ENCODE measurements at regions not wholly inside any gene's neighbourhood (a gene's known extent, or its start where the extent isn't known, plus 50 kb on each side); places are given as distances from the start of the nearest gene placed in this dataset.

DNA sequence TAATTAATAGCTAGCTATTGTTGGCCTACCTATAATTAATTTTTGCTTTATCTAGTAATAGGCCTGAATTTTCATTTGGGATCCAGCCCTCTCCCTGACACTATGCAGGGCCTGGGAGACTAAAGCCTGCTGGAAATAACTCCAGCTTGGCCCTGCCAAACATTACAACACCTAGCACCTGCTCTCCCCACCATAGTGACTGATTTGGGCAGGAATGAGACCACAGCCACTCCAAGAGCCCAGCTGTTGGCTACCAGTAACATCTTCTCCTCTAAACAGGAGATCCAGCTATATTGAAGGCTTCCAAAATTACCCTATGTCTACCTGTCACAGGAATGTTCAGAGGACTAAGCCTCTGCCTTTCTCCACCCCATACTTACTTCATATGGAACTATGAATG is 225.1 kb downstream of the IDS start:
- H3K4me1 ChIP-seq, result peaks cover 3% of the 10 kb centered on the region
- H3K27me3 ChIP-seq, result no peaks in the 10 kb centered on the region
- H3K27me3 Mint-ChIP-seq (ENCODE audit: insufficient read depth, low read depth), result no peaks in the 10 kb centered on the region
- no peaks in the 10 kb centered on the region for H3K36me3 Mint-ChIP-seq
- H4K20me1 ChIP-seq (ENCODE audit: low read depth), result no peaks in the 10 kb centered on the region
- no peaks in the 10 kb centered on the region for H3K79me2 ChIP-seq (ENCODE audit: low read depth)
- no peaks in the 10 kb centered on the region for H3F3A ChIP-seq (ENCODE audit: low read depth)
- no peak for TF ChIP-seq EZH2phosphoT487 (IDR thresholded peaks at IDR 0.05)
- TF ChIP-seq CTCF (IDR thresholded peaks at IDR 0.05), result no peak
- TF ChIP-seq EZH2 (IDR thresholded peaks at IDR 0.05), result no peak
- no peak overlapping the region for H3K4me3 Mint-ChIP-seq
- no peak overlapping the region for H2AFZ ChIP-seq (replicated peaks)
- H3K4me1 Mint-ChIP-seq, result peaks cover 3% of the 10 kb centered on the region
- no peak overlapping the region for H3K9ac ChIP-seq
- H3K27ac ChIP-seq, result no peak overlapping the region
- no peaks in the 10 kb centered on the region for H3K36me3 ChIP-seq
- no peak overlapping the region for H3K4me2 ChIP-seq
- no peaks in the 10 kb centered on the region for H3K9me3 Mint-ChIP-seq
- no peak overlapping the region for H3K4me3 ChIP-seq
- H3K9me3 ChIP-seq (ENCODE audit: low read depth), result peaks cover 5% of the 10 kb centered on the region
- no peak for DNase-seq (ENCODE audit: low spot score)
- H3K27ac Mint-ChIP-seq, result no peak overlapping the region

DNA sequence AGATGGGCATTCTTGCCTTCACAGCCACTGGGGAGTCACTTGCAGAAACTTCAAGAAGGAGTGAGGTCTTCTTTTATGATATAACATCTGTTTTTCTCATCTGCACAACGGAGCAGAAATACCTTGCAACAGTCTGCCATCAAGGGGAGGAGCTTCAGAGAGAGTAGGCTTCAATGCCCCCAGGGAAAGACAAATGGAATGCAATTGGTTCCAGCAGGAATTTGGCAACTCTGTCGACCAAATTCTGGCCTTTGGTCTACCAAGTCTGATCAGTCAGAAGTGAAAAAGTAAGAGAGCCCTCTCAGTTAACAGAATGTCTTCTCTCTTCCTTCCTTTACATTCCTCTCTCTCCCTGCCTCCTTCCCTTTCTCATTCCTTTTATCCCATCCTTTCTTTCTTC is 229.3 kb downstream of the IDS start:
- Mint-ChIP-seq H3K4me1 (no peaks in the 10 kb centered on the region), H3K4me3 (no peak overlapping the region), H3K9me3 (no peaks in the 10 kb centered on the region), H3K27ac (no peak overlapping the region), H3K36me3 (no peaks in the 10 kb centered on the region), H3K27me3 (ENCODE audit: insufficient read depth, low read depth) (no peaks in the 10 kb centered on the region)
- TF ChIP-seq CTCF (IDR thresholded peaks at IDR 0.05) (no peak), EZH2 (IDR thresholded peaks at IDR 0.05) (no peak), EZH2phosphoT487 (IDR thresholded peaks at IDR 0.05) (no peak)
- H3K4me2 ChIP-seq, result no peak overlapping the region
- no peaks in the 10 kb centered on the region for H3F3A ChIP-seq (ENCODE audit: low read depth)
- no peak overlapping the region for H3K9ac ChIP-seq
- no peak overlapping the region for H3K4me3 ChIP-seq
- H2AFZ ChIP-seq (replicated peaks), result no peak overlapping the region
- no peaks in the 10 kb centered on the region for H3K36me3 ChIP-seq
- no peaks in the 10 kb centered on the region for H3K27me3 ChIP-seq
- H3K27ac ChIP-seq, result no peak overlapping the region
- H3K79me2 ChIP-seq (ENCODE audit: low read depth), result no peaks in the 10 kb centered on the region
- no peaks in the 10 kb centered on the region for H3K9me3 ChIP-seq (ENCODE audit: low read depth)
- no peak for DNase-seq (ENCODE audit: low spot score)
- no peaks in the 10 kb centered on the region for H4K20me1 ChIP-seq (ENCODE audit: low read depth)
- H3K4me1 ChIP-seq, result no peaks in the 10 kb centered on the region

GRCh38 chrX:149274516-149275105 is 230.5 kb downstream of the IDS start:
- H3K4me2 ChIP-seq, result no peak overlapping the region
- H3K9me3 Mint-ChIP-seq, result no peaks in the 10 kb centered on the region
- H3K36me3 Mint-ChIP-seq, result no peaks in the 10 kb centered on the region

More at GRCh38 chrX:149274516-149275105, 230.5 kb downstream of the IDS start:
- Histone ChIP-seq H3K9ac (no peak overlapping the region), H3K9me3 (ENCODE audit: low read depth) (no peaks in the 10 kb centered on the region), H3K27ac (no peak overlapping the region), H3K27me3 (no peaks in the 10 kb centered on the region), H4K20me1 (ENCODE audit: low read depth) (no peaks in the 10 kb centered on the region), H3K4me1 (no peaks in the 10 kb centered on the region), H2AFZ (replicated peaks) (no peak overlapping the region), H3F3A (ENCODE audit: low read depth) (no peaks in the 10 kb centered on the region), H3K4me3 (no peak overlapping the region), H3K36me3 (no peaks in the 10 kb centered on the region), H3K79me2 (ENCODE audit: low read depth) (no peaks in the 10 kb centered on the region)
- Mint-ChIP-seq H3K27me3 (ENCODE audit: insufficient read depth, low read depth) (no peaks in the 10 kb centered on the region), H3K4me1 (no peaks in the 10 kb centered on the region), H3K4me3 (no peak overlapping the region), H3K27ac (no peak overlapping the region)
- TF ChIP-seq CTCF (IDR thresholded peaks at IDR 0.05) (no peak), EZH2phosphoT487 (IDR thresholded peaks at IDR 0.05) (no peak), EZH2 (IDR thresholded peaks at IDR 0.05) (no peak)
- DNase-seq (ENCODE audit: low spot score), result no peak

Data from neural progenitor cell (in vitro differentiated cells).